ENCODE measurements at regions not wholly inside any gene's neighbourhood (a gene's known extent, or its start where the extent isn't known, plus 50 kb on each side); places are given as distances from the start of the nearest gene placed in this dataset.

DNA sequence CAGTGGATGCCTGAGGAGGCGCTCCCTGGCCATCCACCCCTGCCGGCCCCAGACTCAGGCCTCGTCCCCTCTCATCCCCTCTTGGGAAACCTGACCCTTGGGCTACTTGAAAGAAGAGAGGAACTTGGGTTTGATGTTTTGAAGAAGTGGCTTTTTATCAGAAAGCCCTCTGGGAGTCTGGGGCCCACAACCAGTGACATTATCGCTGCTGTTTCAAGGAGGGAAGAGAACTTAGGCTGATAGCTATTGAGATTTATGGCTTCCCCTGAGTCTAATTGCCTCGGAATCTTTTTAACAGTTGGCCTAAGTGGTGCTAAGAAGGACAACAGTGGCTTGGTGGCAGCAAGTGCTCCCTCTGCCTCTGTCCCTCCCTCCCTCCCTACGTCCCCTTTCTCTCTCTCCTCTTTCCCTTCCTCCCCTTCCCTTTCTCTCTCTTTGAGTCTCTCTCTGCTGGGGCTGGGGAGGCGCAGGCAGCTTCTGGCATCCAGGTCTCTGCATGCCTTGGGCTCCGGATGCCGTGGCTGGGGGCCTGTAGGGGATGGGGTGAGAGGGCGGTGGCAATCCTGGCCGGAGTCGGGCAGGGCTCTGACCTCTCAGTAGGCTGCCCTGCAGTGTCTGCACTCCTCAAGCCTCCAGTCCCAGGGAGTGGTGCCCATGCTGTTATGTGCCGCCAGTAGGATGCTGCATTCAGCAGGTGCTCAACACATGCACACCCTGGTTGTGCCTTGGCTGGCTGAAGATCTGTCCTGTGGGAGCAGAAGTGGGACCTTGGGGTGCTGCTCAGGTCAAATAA is 49.6 kb upstream of the RXRA start:
- Histone ChIP-seq H3K79me2 (ENCODE audit: control insufficient read depth, insufficient read depth, low read length) (no peaks in the 10 kb centered on the region), H3K9ac (replicated peaks; ENCODE audit: extremely low read depth, insufficient read depth, low read length) (no peak overlapping the region), H3K4me1 (ENCODE audit: control insufficient read depth, extremely low read depth, insufficient read depth, low read length) (no peaks in the 10 kb centered on the region), H3K27me3 (ENCODE audit: control insufficient read depth in 2 of 2, insufficient read depth in 2 of 2, low read length in 2 of 2) (no peaks in the 10 kb centered on the region), H4K20me1 (replicated peaks; ENCODE audit: control insufficient read depth, extremely low read depth, insufficient read depth, low read length) (no peaks in the 10 kb centered on the region), H3K36me3 (ENCODE audit: control insufficient read depth in 2 of 2, extremely low read depth in 1 of 2, insufficient read depth in 2 of 2, low read length in 2 of 2) (no peaks in the 10 kb centered on the region), H3K9me3 (replicated peaks; ENCODE audit: control insufficient read depth, insufficient read depth, low read length) (no peaks in the 10 kb centered on the region), H2AFZ (ENCODE audit: low read depth, low read length) (no peak overlapping the region), H3K9me1 (replicated peaks; ENCODE audit: control insufficient read depth, extremely low read depth, insufficient read depth, low read length) (no peaks in the 10 kb centered on the region), H3K27ac (ENCODE audit: insufficient read depth, low read depth, low read length) (no peak overlapping the region), H3K4me2 (ENCODE audit: insufficient read depth, low read length) (no peak overlapping the region), H3K4me3 (replicated peaks in 1 of 3; ENCODE audit: insufficient read depth in 1 of 3, low read depth in 1 of 3, low read length in 3 of 3) (no peak overlapping the region)
- no peak for FAIRE-seq
- POLR2A ChIA-PET = no interaction called here
- dilution Hi-C loops (cut with MboI; ENCODE audit: extremely low pct_ligation_motif_present, low sequenced_read_pairs) = no loop called here
- DNase-seq (ENCODE audit: low read depth, low spot score) = no peak
- TF ChIP-seq POLR2A (IDR thresholded peaks at IDR 0.05; ENCODE audit: low read depth, low read length) (no peak), FOS (IDR thresholded peaks at IDR 0.05; ENCODE audit: borderline replicate concordance, insufficient read depth, low read length) (no peak), EZH2 (IDR thresholded peaks at IDR 0.05; ENCODE audit: borderline replicate concordance, low read depth, low read length, severe bottlenecking) (no peak), MAX (IDR thresholded peaks at IDR 0.05; ENCODE audit: insufficient read depth, insufficient read length) (no peak), POLR2AphosphoS5 (IDR thresholded peaks at IDR 0.05; ENCODE audit: insufficient read depth, low read depth, low read length) (no peak), GATA2 (IDR thresholded peaks at IDR 0.05; ENCODE audit: insufficient read depth, insufficient read length, low read depth, low read length) (no peak), JUN (IDR thresholded peaks at IDR 0.05; ENCODE audit: borderline replicate concordance, insufficient read depth, insufficient read length, low read depth) (no peak), MYC (IDR thresholded peaks at IDR 0.05; ENCODE audit: low read depth, low read length) (no peak)
- TF ChIP-seq, protein P1, sequence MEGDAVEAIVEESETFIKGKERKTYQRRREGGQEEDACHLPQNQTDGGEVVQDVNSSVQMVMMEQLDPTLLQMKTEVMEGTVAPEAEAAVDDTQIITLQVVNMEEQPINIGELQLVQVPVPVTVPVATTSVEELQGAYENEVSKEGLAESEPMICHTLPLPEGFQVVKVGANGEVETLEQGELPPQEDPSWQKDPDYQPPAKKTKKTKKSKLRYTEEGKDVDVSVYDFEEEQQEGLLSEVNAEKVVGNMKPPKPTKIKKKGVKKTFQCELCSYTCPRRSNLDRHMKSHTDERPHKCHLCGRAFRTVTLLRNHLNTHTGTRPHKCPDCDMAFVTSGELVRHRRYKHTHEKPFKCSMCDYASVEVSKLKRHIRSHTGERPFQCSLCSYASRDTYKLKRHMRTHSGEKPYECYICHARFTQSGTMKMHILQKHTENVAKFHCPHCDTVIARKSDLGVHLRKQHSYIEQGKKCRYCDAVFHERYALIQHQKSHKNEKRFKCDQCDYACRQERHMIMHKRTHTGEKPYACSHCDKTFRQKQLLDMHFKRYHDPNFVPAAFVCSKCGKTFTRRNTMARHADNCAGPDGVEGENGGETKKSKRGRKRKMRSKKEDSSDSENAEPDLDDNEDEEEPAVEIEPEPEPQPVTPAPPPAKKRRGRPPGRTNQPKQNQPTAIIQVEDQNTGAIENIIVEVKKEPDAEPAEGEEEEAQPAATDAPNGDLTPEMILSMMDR (IDR thresholded peaks at IDR 0.05; ENCODE audit: extremely low read depth in 1 of 2, insufficient read depth in 1 of 2, low read depth in 1 of 2, low read length in 2 of 2) = no peak
- BruUV-seq (replicated peaks) = no TSS peak
- CTCF ChIA-PET = interaction anchor here (1.1 kb wide), 1 partner anchor 17 kb away, joined by 3 read pairs; no protein-coding TSS in a partner anchor
- intact Hi-C loops (cut with micrococcal nuclease) = no loop called here

All from endothelial cell of umbilical vein (primary cell).